IPS DF 6.9 (cell line): ENCODE measurements at regions not wholly inside any gene's neighbourhood (a gene's known extent, or its start where the extent isn't known, plus 50 kb on each side); places are given as distances from the start of the nearest gene placed in this dataset.
"Not testable (repeated sequence)": the region's sequence is repeated elsewhere in the genome, so short reads cannot be mapped to it uniquely, and the experiment has no call there.

ENCODE experiments used
- DNase-seq: peaks from one replicate; pipeline ENCODE4 v3.0.0-alpha.2; 2013; ENCODE audit warnings: low read depth, low spot score
- H3K27ac ChIP-seq: one replicate; pipeline ENCODE4 v1.5.1; 2013; ENCODE audit warnings: low read length, control low read depth
- H3K27me3 ChIP-seq: 2 replicates; pipeline ENCODE4 v1.6.1; 2013; ENCODE audit warnings: mild to moderate bottlenecking, low read length; ENCODE audit not compliant: control insufficient read depth, insufficient read depth
- H3K36me3 ChIP-seq: 2 replicates; pipeline ENCODE4 v1.6.1; 2013; ENCODE audit warnings: low read length; ENCODE audit not compliant: control insufficient read depth, insufficient read depth
- H3K4me1 ChIP-seq: 2 replicates; pipeline ENCODE4 v1.6.1; 2013; ENCODE audit warnings: low read length; ENCODE audit not compliant: control insufficient read depth, insufficient read depth
- H3K4me3 ChIP-seq: 2 replicates; pipeline ENCODE4 v1.5.1; 2013; ENCODE audit warnings: mild to moderate bottlenecking, low read length
- H3K9me3 ChIP-seq: 2 replicates; pipeline ENCODE4 v1.6.1; 2013; ENCODE audit warnings: low read length, inconsistent platforms; ENCODE audit not compliant: control insufficient read depth, insufficient read depth
- WGBS: extraction: QIAGEN DNeasy Blood & Tissue Kit; methylation state at CpG from one replicate; pipeline ENCODE4 v1.1.7; 2013; ENCODE audit warnings: mixed read lengths, missing lambda C conversion rate; ENCODE audit not compliant: insufficient read length, insufficient coverage; 5-methylcytosine and 5-hydroxymethylcytosine counted together

- H3K4me3 ChIP-seq: no peak overlapping the region
- H3K27ac ChIP-seq: no peak overlapping the region
- no peaks in the 10 kb centered on the region for H3K36me3 ChIP-seq
- no peaks in the 10 kb centered on the region for H3K27me3 ChIP-seq
- no CpG with 5 or more reads among the region's 9 CpGs for WGBS
- DNase-seq: no peak
- H3K4me1 ChIP-seq: peaks cover 12% of the 10 kb centered on the region
- H3K9me3 ChIP-seq: no peaks in the 10 kb centered on the region
Observed at GRCh38 chr2:129188451-129188850, 791.0 kb upstream of the RAB6C start.

GRCh38 chr2:129189617-129190319 lies 789.7 kb upstream of the RAB6C start:
- Histone ChIP-seq H3K27me3 (no peaks in the 10 kb centered on the region), H3K4me3 (no peak overlapping the region), H3K27ac (no peak overlapping the region), H3K36me3 (no peaks in the 10 kb centered on the region), H3K4me1 (peaks cover 12% of the 10 kb centered on the region), H3K9me3 (no peaks in the 10 kb centered on the region)
- no CpG with 5 or more reads among the region's 10 CpGs for WGBS
- DNase-seq: no peak

- no CpG with 5 or more reads among the region's 6 CpGs for WGBS
- Histone ChIP-seq H3K36me3 (no peaks in the 10 kb centered on the region), H3K4me1 (peaks cover 12% of the 10 kb centered on the region)
Observed at GRCh38 chr2:129190494-129190893, 789.0 kb upstream of the RAB6C start.

GRCh38 chr2:129191530-129191929 lies 787.9 kb upstream of the RAB6C start:
- H3K4me1 ChIP-seq: peaks cover 12% of the 10 kb centered on the region
- no peaks in the 10 kb centered on the region for H3K27me3 ChIP-seq
- H3K27ac ChIP-seq: no peak overlapping the region
- no CpG with 5 or more reads among the region's 4 CpGs for WGBS
- no peak overlapping the region for H3K4me3 ChIP-seq
- no peaks in the 10 kb centered on the region for H3K9me3 ChIP-seq
- DNase-seq: peak; percentile 77
- H3K36me3 ChIP-seq: no peaks in the 10 kb centered on the region

More at GRCh38 chr2:129190494-129190893, 789.0 kb upstream of the RAB6C start:
- H3K9me3 ChIP-seq: no peaks in the 10 kb centered on the region
- H3K4me3 ChIP-seq: no peak overlapping the region
- no peaks in the 10 kb centered on the region for H3K27me3 ChIP-seq
- no peak overlapping the region for H3K27ac ChIP-seq
- DNase-seq: no peak

GRCh38 chr2:129192117-129192516 lies 787.3 kb upstream of the RAB6C start:
- Histone ChIP-seq H3K9me3 (no peaks in the 10 kb centered on the region), H3K27me3 (no peaks in the 10 kb centered on the region), H3K4me3 (no peak overlapping the region), H3K27ac (no peak overlapping the region), H3K36me3 (no peaks in the 10 kb centered on the region), H3K4me1 (peaks cover 12% of the 10 kb centered on the region)
- no peak for DNase-seq
- WGBS: no CpG with 5 or more reads among the region's 5 CpGs

- no peak overlapping the region for H3K27ac ChIP-seq
Observed at GRCh38 chr2:129192841-129193253, 786.6 kb upstream of the RAB6C start.

GRCh38 chr2:129193961-129194360 lies 785.5 kb upstream of the RAB6C start:
- H3K36me3 ChIP-seq: no peaks in the 10 kb centered on the region
- DNase-seq: no peak
- H3K27ac ChIP-seq: no peak overlapping the region
- H3K9me3 ChIP-seq: no peaks in the 10 kb centered on the region
- H3K4me3 ChIP-seq: no peak overlapping the region
- no CpG with 5 or more reads among the region's 4 CpGs for WGBS
- peaks cover 14% of the 10 kb centered on the region for H3K4me1 ChIP-seq
- H3K27me3 ChIP-seq: no peaks in the 10 kb centered on the region

More at GRCh38 chr2:129192841-129193253, 786.6 kb upstream of the RAB6C start:
- no peaks in the 10 kb centered on the region for H3K27me3 ChIP-seq
- peaks cover 12% of the 10 kb centered on the region for H3K4me1 ChIP-seq
- H3K4me3 ChIP-seq: no peak overlapping the region
- DNase-seq: no peak
- WGBS: no CpG with 5 or more reads among the region's 8 CpGs
- H3K36me3 ChIP-seq: no peaks in the 10 kb centered on the region
- H3K9me3 ChIP-seq: no peaks in the 10 kb centered on the region

GRCh38 chr2:129199501-129199900 lies 780.0 kb upstream of the RAB6C start:
- no CpG with 5 or more reads among the region's 5 CpGs for WGBS

GRCh38 chr2:129201696-129202095 lies 777.8 kb upstream of the RAB6C start:
- DNase-seq: no peak
- H3K27ac ChIP-seq: no peak overlapping the region
- no CpG with 5 or more reads among the region's 2 CpGs for WGBS
- peaks cover 2% of the 10 kb centered on the region; the same call in 1 of the 2 replicates for H3K4me1 ChIP-seq
- H3K27me3 ChIP-seq: no peaks in the 10 kb centered on the region
- no peaks in the 10 kb centered on the region for H3K36me3 ChIP-seq
- H3K9me3 ChIP-seq: no peaks in the 10 kb centered on the region
- H3K4me3 ChIP-seq: no peak overlapping the region

More at GRCh38 chr2:129199501-129199900, 780.0 kb upstream of the RAB6C start:
- Histone ChIP-seq H3K27me3 (no peaks in the 10 kb centered on the region), H3K9me3 (no peaks in the 10 kb centered on the region), H3K36me3 (no peaks in the 10 kb centered on the region), H3K27ac (no peak overlapping the region), H3K4me1 (peaks cover 2% of the 10 kb centered on the region; the same call in 1 of the 2 replicates), H3K4me3 (no peak overlapping the region)
- DNase-seq: no peak

- no peak overlapping the region for H3K4me3 ChIP-seq
- no peak for DNase-seq
- peaks cover 2% of the 10 kb centered on the region; the same call in 1 of the 2 replicates for H3K4me1 ChIP-seq
- no peaks in the 10 kb centered on the region for H3K9me3 ChIP-seq
- no peaks in the 10 kb centered on the region for H3K36me3 ChIP-seq
- no CpG with 5 or more reads among the region's 3 CpGs for WGBS
- no peak overlapping the region for H3K27ac ChIP-seq
- H3K27me3 ChIP-seq: no peaks in the 10 kb centered on the region
Observed at GRCh38 chr2:129203331-129203730, 776.1 kb upstream of the RAB6C start.

- H3K27ac ChIP-seq, H3K4me3 ChIP-seq, H3K4me1 ChIP-seq, DNase-seq, H3K36me3 ChIP-seq, H3K27me3 ChIP-seq, H3K9me3 ChIP-seq: not testable (repeated sequence)
- no CpG with 5 or more reads among the region's 2 CpGs for WGBS
Observed at GRCh38 chr2:129204581-129204980, 774.9 kb upstream of the RAB6C start.
